SK-N-MC (cell line): ENCODE measurements at regions not wholly inside any gene's neighbourhood (a gene's known extent, or its start where the extent isn't known, plus 50 kb on each side); places are given as distances from the start of the nearest gene placed in this dataset.
"Not testable (repeated sequence)": the region's sequence is repeated elsewhere in the genome, so short reads cannot be mapped to it uniquely, and the experiment has no call there.

ENCODE experiments used
- DNase-seq: peaks from one replicate; pipeline ENCODE4 v3.0.0-alpha.2; 2011; ENCODE audit warnings: low read depth, low spot score
- H3K27ac ChIP-seq: fragments of 200-600 bp; sonication (generic); 2 replicates; pipeline ENCODE4 v1.5.1; 2016; ENCODE audit warnings: mixed run types
- H3K36me3 ChIP-seq: fragments of 200-600 bp; sonication (generic); 2 replicates; pipeline ENCODE4 v1.6.1; 2017; ENCODE audit warnings: antibody characterized with exemption, low read length, mixed read lengths; ENCODE audit not compliant: insufficient read depth
- H3K4me3 ChIP-seq: fragments of 200-600 bp; sonication (generic); 2 replicates; pipeline ENCODE4 v1.5.1; 2016
- H3K9ac ChIP-seq: fragments of 200-600 bp; sonication (generic); 2 replicates; pipeline ENCODE4 v1.8.0; 2017; ENCODE audit warnings: mixed run types, mixed read lengths; ENCODE audit not compliant: insufficient read length
- H3K9me3 ChIP-seq: fragments of 200-600 bp; sonication (generic); 2 replicates; pipeline ENCODE4 v1.6.1; 2017; ENCODE audit warnings: low read depth, mild to moderate bottlenecking, antibody characterized with exemption, low read length, moderate library complexity, mixed read lengths
- EZH2 ChIP-seq: fragments of 200-600 bp; sonication (generic); IDR thresholded peaks from one replicate; pipeline ENCODE4 v1.6.1; 2017; ENCODE audit warnings: antibody characterized with exemption
- FOXP2 ChIP-seq: optimal IDR thresholded peaks from 2 replicates; pipeline ENCODE3; 2011; ENCODE audit warnings: mild to moderate bottlenecking, moderate library complexity; ENCODE audit not compliant: insufficient read depth; ENCODE audit errors: extremely low read length, control extremely low read depth
- POLR2AphosphoS5 ChIP-seq: IDR thresholded peaks from 2 replicates; pipeline ENCODE4 v1.6.1; 2012; ENCODE audit warnings: mild to moderate bottlenecking, low read depth, low read length, borderline replicate concordance

DNA sequence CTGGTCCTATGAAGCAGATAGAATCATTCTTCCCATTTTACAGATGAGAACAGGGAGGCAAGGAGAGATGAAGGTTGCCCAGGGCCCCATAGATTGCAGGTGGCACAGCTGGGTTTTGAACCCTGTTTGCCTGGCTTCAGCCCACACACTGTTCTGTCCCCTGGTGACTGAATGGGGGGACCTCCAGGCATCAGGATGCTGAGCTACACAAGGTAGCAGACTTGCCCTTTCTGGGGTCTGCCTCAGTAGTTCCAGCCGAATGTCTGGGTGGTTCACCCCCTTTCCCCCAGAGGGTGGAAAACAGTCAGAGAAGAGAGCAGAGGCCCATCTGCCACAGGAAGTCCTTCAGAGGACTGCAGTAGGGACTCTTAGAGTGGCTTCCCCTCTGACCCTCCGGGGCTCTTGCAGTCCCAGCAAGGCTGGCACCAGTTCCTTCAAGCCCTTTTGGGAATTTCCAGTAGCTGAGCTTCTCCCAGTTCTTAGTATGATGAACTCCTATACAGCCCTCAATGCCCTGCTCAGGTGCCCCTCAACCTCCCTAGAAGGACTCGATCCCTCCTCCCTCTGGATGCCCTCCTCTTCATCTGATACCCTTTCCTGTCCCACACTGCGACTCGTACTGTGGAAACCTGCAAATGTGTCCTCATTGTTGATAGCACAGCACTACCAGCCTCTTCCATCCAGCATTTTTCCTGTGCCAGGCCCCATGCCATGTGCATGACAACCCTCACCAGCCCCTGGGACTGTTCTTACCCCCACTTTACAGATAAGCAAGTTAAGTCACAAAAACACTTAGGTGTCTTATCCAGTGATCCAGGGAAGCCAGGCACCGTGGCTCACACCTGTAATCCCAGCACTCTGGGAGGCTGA, 82.8 kb downstream of the IGLL1 start:
- no peak for TF ChIP-seq FOXP2
- no peak for TF ChIP-seq POLR2AphosphoS5
- no peak for TF ChIP-seq EZH2
- H3K9ac ChIP-seq: no peak overlapping the region

DNA sequence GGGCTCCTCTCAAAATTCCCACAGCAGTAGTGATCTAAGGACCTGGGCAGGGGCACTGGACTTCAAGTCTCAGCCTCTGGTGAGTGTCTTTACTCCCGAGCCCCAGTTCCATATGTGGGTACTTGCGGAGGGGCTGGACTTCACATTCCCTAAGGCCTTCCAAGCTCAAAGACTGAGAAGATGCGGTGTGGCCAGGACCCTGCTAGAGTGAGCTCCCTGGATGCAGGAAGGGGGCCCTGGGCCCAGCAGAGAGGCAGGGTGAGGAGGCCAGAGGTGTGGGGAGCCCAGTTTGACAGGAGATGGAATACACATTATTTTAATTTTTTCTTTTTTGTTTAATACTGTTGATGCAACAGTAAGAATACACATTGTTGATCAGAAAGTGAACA, 83.7 kb downstream of the IGLL1 start:
- DNase-seq: no peak
- no peak overlapping the region for H3K4me3 ChIP-seq
- no peaks in the 10 kb centered on the region for H3K36me3 ChIP-seq
- TF ChIP-seq FOXP2: no peak
- no peak for TF ChIP-seq POLR2AphosphoS5
- TF ChIP-seq EZH2: no peak
- no peak overlapping the region for H3K27ac ChIP-seq
- no peaks in the 10 kb centered on the region for H3K9me3 ChIP-seq
- H3K9ac ChIP-seq: no peak overlapping the region

More for the DNA sequence above, 82.8 kb downstream of the IGLL1 start:
- Histone ChIP-seq H3K9me3 (no peaks in the 10 kb centered on the region), H3K36me3 (no peaks in the 10 kb centered on the region), H3K4me3 (no peak overlapping the region), H3K27ac (no peak overlapping the region)
- DNase-seq: no peak

DNA sequence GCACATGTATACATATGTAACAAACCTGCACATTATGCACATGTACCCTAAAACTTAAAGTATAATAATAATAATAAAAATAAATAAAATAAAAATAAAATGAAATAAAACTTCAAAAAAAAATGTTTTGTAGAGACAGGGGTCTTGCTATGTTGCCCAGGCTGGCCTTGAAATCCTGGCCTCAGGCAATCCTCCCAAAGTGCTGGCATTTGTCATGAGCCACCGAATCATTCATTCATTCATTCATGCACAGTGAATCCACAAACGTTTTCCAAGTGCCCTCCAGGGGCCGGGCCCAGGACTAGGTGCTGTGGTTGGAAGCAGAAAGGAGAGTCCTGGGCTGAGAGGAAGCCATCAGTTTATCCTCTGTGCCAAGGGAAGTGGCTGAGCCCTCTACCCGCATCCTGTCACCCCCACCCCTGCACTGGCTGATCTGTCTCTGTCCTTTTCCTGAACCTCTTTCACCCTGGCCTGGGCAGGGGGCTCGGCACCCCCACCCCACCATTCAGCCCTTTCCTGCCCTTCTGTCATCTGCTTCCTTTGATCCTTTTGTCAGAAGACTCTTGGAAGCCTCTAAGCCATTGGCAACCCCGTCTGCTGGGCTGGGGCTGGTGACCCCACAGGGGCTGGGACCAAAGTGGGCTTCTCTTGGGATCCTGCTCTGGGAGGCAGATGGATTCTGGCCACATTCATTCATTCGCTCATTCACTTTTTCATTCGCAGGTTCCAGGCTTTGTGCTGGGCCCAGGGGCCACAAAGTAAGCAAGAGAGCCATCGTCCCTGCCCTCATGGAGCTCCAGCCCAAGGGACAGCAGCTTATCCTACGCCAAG, 84.3 kb downstream of the IGLL1 start:
- DNase-seq: no peak
- H3K9me3 ChIP-seq: no peaks in the 10 kb centered on the region
- no peak overlapping the region for H3K27ac ChIP-seq
- H3K4me3 ChIP-seq: no peak overlapping the region
- no peaks in the 10 kb centered on the region for H3K36me3 ChIP-seq
- TF ChIP-seq EZH2: no peak
- TF ChIP-seq FOXP2: no peak
- no peak for TF ChIP-seq POLR2AphosphoS5
- no peak overlapping the region for H3K9ac ChIP-seq

DNA sequence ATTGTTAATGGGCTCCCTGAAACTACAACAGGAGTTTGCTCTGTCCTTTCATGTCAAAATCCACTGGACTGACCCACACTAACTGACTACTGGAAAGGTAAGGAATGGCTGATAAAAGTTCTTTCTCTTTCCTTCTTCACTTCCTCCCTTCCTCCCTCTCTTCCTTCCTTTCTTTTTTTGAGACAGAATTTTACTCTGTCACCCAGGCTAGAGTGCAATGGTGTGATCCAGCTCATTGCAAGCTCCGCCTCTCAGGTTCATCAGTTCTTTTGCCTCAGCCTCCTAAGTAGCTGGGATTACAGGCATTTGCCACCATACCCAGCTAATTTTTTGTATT, 85.2 kb downstream of the IGLL1 start:
- Histone ChIP-seq H3K36me3 (no peaks in the 10 kb centered on the region), H3K27ac (no peak overlapping the region), H3K9ac (no peak overlapping the region), H3K4me3 (no peak overlapping the region), H3K9me3 (no peaks in the 10 kb centered on the region)
- no peak for DNase-seq
- no peak for TF ChIP-seq EZH2
- no peak for TF ChIP-seq POLR2AphosphoS5
- no peak for TF ChIP-seq FOXP2

DNA sequence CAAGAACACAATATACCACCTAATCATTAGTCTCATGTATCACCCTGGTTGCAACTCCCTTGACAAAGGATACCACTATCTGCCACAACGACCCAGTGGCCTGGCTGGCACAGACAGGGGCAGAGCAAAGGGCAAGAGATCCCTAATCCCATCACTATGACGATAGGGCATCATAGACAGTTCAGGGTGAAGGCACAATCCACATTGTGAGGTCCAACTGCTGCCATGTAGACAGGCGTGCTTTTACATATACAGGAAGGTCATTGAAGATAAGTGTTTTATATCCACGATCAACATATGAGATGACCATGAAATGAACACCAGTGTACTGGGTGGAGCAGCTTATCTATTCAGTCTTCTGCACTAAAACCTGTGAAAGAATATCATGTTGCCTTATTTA, 94.6 kb downstream of the IGLL1 start:
- Histone ChIP-seq H3K9ac (no peak overlapping the region), H3K27ac (no peak overlapping the region), H3K9me3 (no peaks in the 10 kb centered on the region), H3K4me3 (no peak overlapping the region), H3K36me3 (no peaks in the 10 kb centered on the region)
- no peak for DNase-seq
- TF ChIP-seq POLR2AphosphoS5 (no peak), EZH2 (no peak), FOXP2 (no peak)

DNA sequence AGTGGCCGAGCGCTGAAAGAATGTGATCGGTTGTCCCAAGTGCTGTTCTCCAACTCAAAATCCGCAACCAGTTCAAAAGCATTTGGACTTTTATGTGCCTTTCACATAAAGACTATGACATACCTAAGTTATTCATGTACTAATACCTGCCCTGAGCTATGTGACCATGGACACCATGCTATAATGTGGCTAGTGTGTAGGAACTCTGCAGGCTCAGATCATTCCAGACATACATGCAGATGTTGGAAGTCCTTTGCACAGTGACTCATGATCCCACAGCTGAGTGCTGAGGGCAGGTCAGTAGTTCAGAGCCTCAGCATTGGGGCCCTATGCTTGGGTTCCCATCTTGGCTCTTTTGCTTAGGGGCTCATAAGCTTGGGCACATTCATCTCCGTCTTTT, 95.4 kb downstream of the IGLL1 start:
- Histone ChIP-seq H3K9ac (no peak overlapping the region), H3K27ac (no peak overlapping the region), H3K36me3 (no peaks in the 10 kb centered on the region), H3K4me3 (no peak overlapping the region), H3K9me3 (no peaks in the 10 kb centered on the region)
- no peak for TF ChIP-seq EZH2
- TF ChIP-seq FOXP2: no peak
- TF ChIP-seq POLR2AphosphoS5: no peak
- DNase-seq: no peak

DNA sequence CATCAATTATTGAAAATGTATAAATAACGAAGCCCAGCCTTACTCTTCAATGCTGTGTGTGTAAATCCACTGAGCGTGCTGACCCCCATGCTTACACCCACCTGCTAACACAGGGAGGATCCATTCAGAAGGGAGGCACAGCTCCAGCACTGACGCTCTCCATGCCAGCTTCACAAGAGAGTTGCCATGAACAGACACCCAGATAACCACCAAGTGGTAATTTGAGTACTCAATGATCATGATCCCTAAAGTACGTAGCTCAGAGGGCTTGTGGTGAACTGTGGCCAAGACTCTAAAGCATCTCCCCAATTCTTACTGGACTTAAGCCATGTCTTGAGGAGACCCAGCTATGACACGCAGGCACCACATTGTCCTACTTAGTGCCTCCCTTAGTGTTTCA, 98.7 kb downstream of the IGLL1 start:
- TF ChIP-seq FOXP2: no peak
- no peak for TF ChIP-seq POLR2AphosphoS5
- no peak for TF ChIP-seq EZH2
- H3K36me3 ChIP-seq: no peaks in the 10 kb centered on the region

DNA sequence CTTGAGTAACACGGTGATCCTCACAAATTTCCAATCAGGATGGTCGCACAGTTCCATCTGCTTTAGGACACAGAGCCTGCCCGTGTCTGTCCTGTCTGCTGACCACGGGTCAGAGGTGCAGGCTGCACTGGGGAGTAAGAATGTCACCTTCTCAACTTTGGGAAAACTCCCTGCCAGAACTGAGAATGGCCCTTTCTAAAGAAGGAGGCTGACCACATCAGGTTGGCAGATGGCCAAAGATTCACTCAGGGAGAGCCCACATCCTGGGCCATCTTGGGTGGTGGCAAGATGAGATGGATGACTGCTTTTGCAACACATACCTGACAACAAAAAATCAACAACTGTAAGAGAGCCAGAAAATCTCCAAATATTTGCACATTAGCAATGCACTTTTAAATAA, 101.9 kb downstream of the IGLL1 start:
- Histone ChIP-seq H3K36me3 (no peaks in the 10 kb centered on the region), H3K9ac (no peak overlapping the region), H3K4me3 (no peak overlapping the region), H3K27ac (no peak overlapping the region), H3K9me3 (no peaks in the 10 kb centered on the region)
- TF ChIP-seq POLR2AphosphoS5 (no peak), EZH2 (no peak), FOXP2 (no peak)
- DNase-seq: no peak

More for the DNA sequence above, 98.7 kb downstream of the IGLL1 start:
- H3K9me3 ChIP-seq: no peaks in the 10 kb centered on the region
- H3K27ac ChIP-seq: no peak overlapping the region
- H3K4me3 ChIP-seq: no peak overlapping the region
- H3K9ac ChIP-seq: no peak overlapping the region
- DNase-seq: no peak

DNA sequence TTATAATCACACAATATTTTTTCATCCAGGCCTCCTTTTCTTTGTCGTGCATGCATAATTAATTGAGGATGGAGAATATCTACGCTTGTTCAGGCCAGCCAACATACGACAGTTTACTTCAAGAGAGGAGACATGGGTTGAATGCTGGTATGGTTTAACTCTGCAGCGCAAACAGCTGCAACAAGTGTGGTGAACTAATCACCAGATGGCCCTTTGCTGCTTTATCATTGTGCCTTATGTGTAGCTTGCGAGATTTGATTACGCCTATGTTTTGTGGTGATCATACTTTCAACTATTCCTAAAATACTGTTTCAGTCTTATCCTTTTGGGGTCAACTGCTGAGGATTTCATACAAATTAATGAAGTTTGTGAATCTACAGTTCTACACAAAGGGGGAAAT, 105.6 kb downstream of the IGLL1 start:
- not testable (repeated sequence) for H3K27ac ChIP-seq, H3K9me3 ChIP-seq, DNase-seq, H3K36me3 ChIP-seq, H3K9ac ChIP-seq, H3K4me3 ChIP-seq
